HEK293 (cell line): ENCODE measurements at regions not wholly inside any gene's neighbourhood (a gene's known extent, or its start where the extent isn't known, plus 50 kb on each side); places are given as distances from the start of the nearest gene placed in this dataset.
A peak's percentile ranks its signal among the peaks of the same experiment; 100 is the strongest.

Experiments used
- CTCF ChIA-PET: fragments of 350-600 bp; formaldehyde crosslinking; extraction: SDS; loops from one replicate; lab custom pipeline; 2021; ENCODE audit warnings: antibody characterized with exemption; lab: Yijun Ruan, JAX
- POLR2A ChIA-PET: fragments of 300-600 bp; formaldehyde crosslinking; extraction: SDS; loops from one replicate; lab custom pipeline; 2020; ENCODE audit warnings: antibody characterized with exemption, inconsistent platforms; lab: Yijun Ruan, JAX
- H3K27ac ChIP-seq: fragments of 200-500 bp; sonication (Bioruptor generic); 2 replicates; pipeline ENCODE4 v1.5.1; 2014; ENCODE audit warnings: low read depth, low read length, control low read depth, inconsistent platforms; ENCODE audit errors: extremely low read depth
- H3K36me3 ChIP-seq, 2 experiments: fragments of 200-500 bp in 1 of 2; sonication (Bioruptor generic) in 1 of 2; 1 replicate in 1 of 2; 2 replicates in 1 of 2; pipeline ENCODE4 v1.5.1; 2014 to 2017; ENCODE audit warnings: inconsistent platforms in 2 of 2, low read length in 2 of 2; ENCODE audit not compliant: control insufficient read depth in 2 of 2, insufficient read depth in 1 of 2
- H3K4me1 ChIP-seq: fragments of 200-500 bp; sonication (Bioruptor generic); 2 replicates; pipeline ENCODE4 v1.5.1; 2014; ENCODE audit warnings: mild to moderate bottlenecking, low read length, inconsistent platforms; ENCODE audit not compliant: control insufficient read depth, insufficient read depth
- H3K4me3 ChIP-seq: 2 replicates; pipeline ENCODE4 v1.5.1; 2011; ENCODE audit warnings: low read depth, mild to moderate bottlenecking, control low read depth, low read length, moderate library complexity
- H3K9me3 ChIP-seq: fragments of 200-500 bp; sonication (Bioruptor generic); 2 replicates; pipeline ENCODE4 v1.5.1; 2014; ENCODE audit warnings: low read depth, low read length, inconsistent platforms; ENCODE audit not compliant: control insufficient read depth, insufficient read depth
- ATF2 ChIP-seq: fragments of 450-650 bp; formaldehyde crosslinking; IDR thresholded peaks from 2 replicates; pipeline ENCODE4 v1.5.1; 2016; ENCODE audit warnings: missing biosample characterization, missing genetic modification characterization, low read depth
- ELK4 ChIP-seq: IDR thresholded peaks from 2 replicates; pipeline ENCODE4 v1.6.1; 2011; ENCODE audit warnings: mild to moderate bottlenecking, low read depth, low read length, borderline replicate concordance
- IKZF3 ChIP-seq: fragments of 450-650 bp; IDR thresholded peaks from 2 replicates; pipeline ENCODE4 v1.5.0; 2018; ENCODE audit warnings: missing biosample characterization, mild to moderate bottlenecking, missing genetic modification characterization, moderate library complexity
- PRDM1 ChIP-seq: fragments of 450-650 bp; formaldehyde crosslinking; IDR thresholded peaks from 2 replicates; pipeline ENCODE4; 2016; ENCODE audit warnings: missing biosample characterization, missing genetic modification characterization
- RBAK ChIP-seq: fragments of 450-650 bp; formaldehyde crosslinking; IDR thresholded peaks from 2 replicates; pipeline ENCODE4 v1.5.1; 2016; ENCODE audit warnings: missing biosample characterization, missing genetic modification characterization
- SP7 ChIP-seq: fragments of 450-650 bp; formaldehyde crosslinking; IDR thresholded peaks from 2 replicates; pipeline ENCODE4 v1.5.1; 2016; ENCODE audit warnings: missing biosample characterization, missing genetic modification characterization
- ZBTB10 ChIP-seq: fragments of 450-650 bp; formaldehyde crosslinking; IDR thresholded peaks from 2 replicates; pipeline ENCODE4 v1.5.1; 2016; ENCODE audit warnings: missing biosample characterization, missing genetic modification characterization
- ZBTB44 ChIP-seq: fragments of 450-650 bp; IDR thresholded peaks from 2 replicates; pipeline ENCODE4 v1.5.1; 2018; ENCODE audit warnings: missing biosample characterization, mild to moderate bottlenecking, missing genetic modification characterization
- ZBTB49 ChIP-seq: fragments of 450-650 bp; formaldehyde crosslinking; IDR thresholded peaks from 2 replicates; pipeline ENCODE4 v1.5.1; 2016; ENCODE audit warnings: missing biosample characterization, missing genetic modification characterization, low read depth
- ZFP41 ChIP-seq: fragments of 450-650 bp; formaldehyde crosslinking; IDR thresholded peaks from 2 replicates; pipeline ENCODE4 v1.5.1; 2016; ENCODE audit warnings: missing biosample characterization, missing genetic modification characterization, borderline replicate concordance
- ZNF280C ChIP-seq: fragments of 450-650 bp; formaldehyde crosslinking; IDR thresholded peaks from 2 replicates; pipeline ENCODE4 v1.5.1; 2016; ENCODE audit warnings: missing biosample characterization, missing genetic modification characterization
- ZNF394 ChIP-seq: fragments of 450-650 bp; formaldehyde crosslinking; IDR thresholded peaks from 2 replicates; pipeline ENCODE4 v1.5.1; 2016; ENCODE audit warnings: missing biosample characterization, missing genetic modification characterization, mild to moderate bottlenecking, moderate library complexity, borderline replicate concordance
- ZNF398 ChIP-seq: fragments of 450-650 bp; formaldehyde crosslinking; IDR thresholded peaks from 2 replicates; pipeline ENCODE4 v1.5.1; 2017; ENCODE audit warnings: missing biosample characterization, missing genetic modification characterization
- ZNF664 ChIP-seq: fragments of 450-650 bp; formaldehyde crosslinking; IDR thresholded peaks from 2 replicates; pipeline ENCODE4 v1.5.1; 2016; ENCODE audit warnings: missing biosample characterization, missing genetic modification characterization
- ZNF843 ChIP-seq: fragments of 450-650 bp; formaldehyde crosslinking; IDR thresholded peaks from 2 replicates; pipeline ENCODE4 v1.5.1; 2016; ENCODE audit warnings: missing biosample characterization, missing genetic modification characterization

DNA sequence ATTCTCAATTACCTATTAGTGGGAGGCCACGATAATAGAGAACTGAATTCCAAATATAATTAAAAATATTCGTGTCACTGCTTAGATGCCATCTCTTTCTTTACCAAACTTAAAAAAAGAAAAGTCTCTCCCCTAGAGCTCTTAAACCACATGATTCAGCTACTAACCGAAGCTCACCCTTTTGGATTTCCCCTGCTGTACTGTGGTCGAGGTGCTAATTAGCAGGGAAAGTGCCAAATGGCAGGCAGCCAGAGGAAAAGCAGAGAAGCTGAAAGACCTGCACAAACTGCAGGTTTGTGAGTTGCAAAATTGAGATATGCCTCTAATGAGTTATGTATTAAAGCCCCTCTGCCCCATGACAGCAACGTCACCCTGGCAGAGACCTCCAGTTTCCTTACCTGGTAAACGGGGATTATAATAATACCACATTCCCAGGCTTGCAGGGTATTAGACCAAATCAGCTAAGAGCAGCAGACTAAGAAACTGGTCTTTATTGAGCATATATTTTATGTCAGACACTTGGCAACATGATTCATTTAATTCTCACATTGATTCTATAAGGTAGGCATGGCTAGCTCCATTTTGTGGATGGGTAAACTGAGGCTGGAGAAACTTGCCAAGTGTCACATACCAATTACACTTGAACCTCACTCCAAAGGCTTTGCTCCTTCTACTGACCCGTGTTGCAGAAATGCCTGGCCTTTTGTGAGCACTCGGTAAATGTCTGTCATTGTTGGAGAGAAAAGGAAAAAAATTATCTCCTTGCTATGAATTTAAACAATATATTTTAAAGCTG lies 259.7 kb downstream of the LPIN1 start:
- TF ChIP-seq ZBTB10 (no peak), IKZF3 (tag by site-specific recombination) (no peak), ZBTB44 (peak; percentile 24; the same call in 1 of the 2 replicates), ZNF394 (tag by site-specific recombination) (0 out of 2 replicates have a peak, but pooled peaks have one; percentile 17), SP7 (tag by site-specific recombination) (peak; percentile 68), ATF2 (tag by site-specific recombination) (no peak), ZFP41 (no peak), ZNF664 (tag by site-specific recombination) (peak; percentile 26; the same call in 1 of the 2 replicates), ELK4 (no peak), ZNF398 (tag by site-specific recombination) (no peak)
- TF ChIP-seq, all 188 proteins: peak for 4
- Histone ChIP-seq H3K9me3 (no peaks in the 10 kb centered on the region), H3K4me3 (no peak overlapping the region), H3K4me1 (peaks cover 14% of the 10 kb centered on the region), H3K36me3 (no peaks in the 10 kb centered on the region), H3K27ac (no peak overlapping the region)
- ChIA-PET CTCF (interaction anchor here (0.6 kb wide), 2 partner anchors 11 to 18 kb away, joined by 3 read pairs; no protein-coding TSS in a partner anchor), POLR2A (no interaction called here)

DNA sequence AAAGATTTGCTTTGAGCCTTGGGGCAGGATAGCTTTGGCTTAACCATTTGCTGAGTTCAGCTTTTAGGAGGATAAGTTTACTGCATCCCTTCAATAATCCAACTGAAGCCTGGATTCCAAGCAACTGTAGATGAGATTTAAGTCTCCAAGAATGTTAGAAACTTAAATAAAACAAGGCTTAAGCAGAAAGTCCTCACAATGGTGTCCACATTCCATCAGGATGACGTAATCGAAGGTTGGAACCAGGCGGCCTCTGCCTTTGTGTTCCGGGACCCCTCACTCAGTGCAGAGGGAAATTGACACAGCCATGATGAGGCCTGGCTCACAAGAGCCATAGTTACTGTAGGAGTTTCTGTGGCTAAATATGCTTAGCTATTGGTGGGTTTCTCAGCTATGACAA lies 260.4 kb downstream of the LPIN1 start:
- no peak overlapping the region for H3K27ac ChIP-seq
- POLR2A ChIA-PET: no interaction called here
- CTCF ChIA-PET: interaction anchor here (0.6 kb wide), 1 partner anchor 11 kb away, joined by 3 read pairs; no protein-coding TSS in a partner anchor
- no peak for TF ChIP-seq ZBTB49
- TF ChIP-seq ZNF843 (tag by site-specific recombination): no peak
- TF ChIP-seq PRDM1 (tag by site-specific recombination): no peak
- TF ChIP-seq RBAK (tag by site-specific recombination): no peak
- TF ChIP-seq ZNF280C: no peak

More for the DNA sequence above, 260.4 kb downstream of the LPIN1 start:
- no peaks in the 10 kb centered on the region for H3K9me3 ChIP-seq
- peaks cover 14% of the 10 kb centered on the region for H3K4me1 ChIP-seq
- no peaks in the 10 kb centered on the region for H3K36me3 ChIP-seq
- H3K4me3 ChIP-seq: no peak overlapping the region
